Stimulated activated naive CD8-positive, alpha-beta T cell treated with anti-CD3 and anti-CD28 coated beads, Interleukin-15, Interleukin-2, amounts not matched to agents 100 ng/mL and 50 ng/mL, for 24 hours (primary cell): ENCODE measurements at regions not wholly inside any gene's neighbourhood (a gene's known extent, or its start where the extent isn't known, plus 50 kb on each side); places are given as distances from the start of the nearest gene placed in this dataset.
"Not testable (repeated sequence)": the region's sequence is repeated elsewhere in the genome, so short reads cannot be mapped to it uniquely, and the experiment has no call there.

Source experiments
- H3K27ac Mint-ChIP-seq: one replicate; pipeline ENCODE4 v1.8.0; 2021; ENCODE audit warnings: mild to moderate bottlenecking, mixed read lengths
- H3K27me3 Mint-ChIP-seq: one replicate; pipeline ENCODE4 v1.8.0; 2021; ENCODE audit warnings: mixed read lengths
- H3K36me3 Mint-ChIP-seq: one replicate; pipeline ENCODE4 v1.8.0; 2021; ENCODE audit warnings: low read depth, mixed read lengths
- H3K4me1 Mint-ChIP-seq: one replicate; pipeline ENCODE4 v1.8.0; 2021; ENCODE audit warnings: low read depth, mixed read lengths
- H3K4me3 Mint-ChIP-seq: one replicate; pipeline ENCODE4 v1.8.0; 2021; ENCODE audit warnings: mild to moderate bottlenecking, mixed read lengths
- H3K9me3 Mint-ChIP-seq: one replicate; pipeline ENCODE4 v1.8.0; 2021; ENCODE audit warnings: mixed read lengths

- Mint-ChIP-seq H3K27me3 (no peaks in the 10 kb centered on the region), H3K4me1 (peaks cover 28% of the 10 kb centered on the region), H3K36me3 (peaks cover 17% of the 10 kb centered on the region), H3K27ac (no peak overlapping the region), H3K4me3 (no peak overlapping the region), H3K9me3 (peaks cover 7% of the 10 kb centered on the region)
Measured at GRCh38 chr21:29431178-29431577, 132.5 kb downstream of the BACH1 start.

GRCh38 chr21:29431680-29432079 is 133.0 kb downstream of the BACH1 start:
- Mint-ChIP-seq H3K27ac (no peak overlapping the region), H3K4me3 (no peak overlapping the region)

GRCh38 chr21:29433366-29434059 is 134.8 kb downstream of the BACH1 start:
- Mint-ChIP-seq H3K4me3 (no peak overlapping the region), H3K4me1 (peaks cover 40% of the 10 kb centered on the region)

More at GRCh38 chr21:29431680-29432079, 133.0 kb downstream of the BACH1 start:
- H3K9me3 Mint-ChIP-seq = peaks cover 7% of the 10 kb centered on the region
- H3K36me3 Mint-ChIP-seq = peaks cover 16% of the 10 kb centered on the region
- H3K27me3 Mint-ChIP-seq = no peaks in the 10 kb centered on the region
- H3K4me1 Mint-ChIP-seq = peaks cover 33% of the 10 kb centered on the region

GRCh38 chr21:29434081-29434480 is 135.4 kb downstream of the BACH1 start:
- H3K27ac Mint-ChIP-seq = peak overlapping the region; percentile 34
- peaks cover 7% of the 10 kb centered on the region for H3K9me3 Mint-ChIP-seq
- H3K27me3 Mint-ChIP-seq = no peaks in the 10 kb centered on the region
- H3K36me3 Mint-ChIP-seq = peaks cover 19% of the 10 kb centered on the region
- H3K4me3 Mint-ChIP-seq = peak overlapping the region; percentile 68
- peaks cover 40% of the 10 kb centered on the region for H3K4me1 Mint-ChIP-seq

More at GRCh38 chr21:29433366-29434059, 134.8 kb downstream of the BACH1 start:
- Mint-ChIP-seq H3K36me3 (peaks cover 19% of the 10 kb centered on the region), H3K27ac (no peak overlapping the region), H3K27me3 (no peaks in the 10 kb centered on the region), H3K9me3 (peaks cover 7% of the 10 kb centered on the region)

- H3K4me3 Mint-ChIP-seq = peak overlapping the region; percentile 68
- H3K27ac Mint-ChIP-seq = peak overlapping the region; percentile 34
- not testable (repeated sequence) for H3K27me3 Mint-ChIP-seq, H3K9me3 Mint-ChIP-seq
- H3K4me1 Mint-ChIP-seq = peaks cover 40% of the 10 kb centered on the region
- peaks cover 19% of the 10 kb centered on the region for H3K36me3 Mint-ChIP-seq
Measured at GRCh38 chr21:29434982-29435381, 136.3 kb downstream of the BACH1 start.

GRCh38 chr21:29436143-29436542 is 137.4 kb downstream of the BACH1 start:
- Mint-ChIP-seq H3K4me1 (peaks cover 44% of the 10 kb centered on the region), H3K4me3 (peak overlapping the region; percentile 71), H3K27me3 (no peaks in the 10 kb centered on the region), H3K27ac (peak overlapping the region; percentile 85), H3K9me3 (peaks cover 7% of the 10 kb centered on the region), H3K36me3 (peaks cover 19% of the 10 kb centered on the region)

- Mint-ChIP-seq H3K27me3 (no peaks in the 10 kb centered on the region), H3K4me1 (peaks cover 48% of the 10 kb centered on the region), H3K36me3 (peaks cover 19% of the 10 kb centered on the region), H3K4me3 (peak overlapping the region; percentile 71), H3K9me3 (peaks cover 7% of the 10 kb centered on the region), H3K27ac (peak overlapping the region; percentile 85)
Measured at GRCh38 chr21:29436650-29437049, 137.9 kb downstream of the BACH1 start.

GRCh38 chr21:29441651-29442050 is 142.9 kb downstream of the BACH1 start:
- Mint-ChIP-seq H3K4me1 (peaks cover 37% of the 10 kb centered on the region), H3K27me3 (no peaks in the 10 kb centered on the region), H3K36me3 (peaks cover 7% of the 10 kb centered on the region), H3K4me3 (no peak overlapping the region), H3K9me3 (no peaks in the 10 kb centered on the region), H3K27ac (peak overlapping the region; percentile 81)

GRCh38 chr21:29443411-29444010 is 144.8 kb downstream of the BACH1 start:
- Mint-ChIP-seq H3K4me3 (no peak overlapping the region), H3K36me3 (peaks cover 6% of the 10 kb centered on the region), H3K4me1 (peaks cover 29% of the 10 kb centered on the region), H3K9me3 (no peaks in the 10 kb centered on the region), H3K27ac (peak overlapping the region; percentile 56), H3K27me3 (no peaks in the 10 kb centered on the region)

GRCh38 chr21:29448766-29449165 is 150.0 kb downstream of the BACH1 start:
- Mint-ChIP-seq H3K4me3 (peak overlapping the region; percentile 50), H3K9me3 (peaks cover 12% of the 10 kb centered on the region), H3K4me1 (peaks cover 23% of the 10 kb centered on the region), H3K27me3 (no peaks in the 10 kb centered on the region), H3K27ac (peak overlapping the region; percentile 88), H3K36me3 (peaks cover 29% of the 10 kb centered on the region)

GRCh38 chr21:29449306-29449950 is 150.7 kb downstream of the BACH1 start:
- Mint-ChIP-seq H3K4me3 (peak overlapping the region; percentile 50), H3K9me3 (peaks cover 12% of the 10 kb centered on the region), H3K4me1 (peaks cover 18% of the 10 kb centered on the region), H3K36me3 (peaks cover 34% of the 10 kb centered on the region), H3K27me3 (no peaks in the 10 kb centered on the region), H3K27ac (peak overlapping the region; percentile 88)

GRCh38 chr21:29450058-29450457 is 151.3 kb downstream of the BACH1 start:
- Mint-ChIP-seq H3K27me3 (no peaks in the 10 kb centered on the region), H3K36me3 (peaks cover 39% of the 10 kb centered on the region), H3K9me3 (peaks cover 12% of the 10 kb centered on the region), H3K4me3 (peak overlapping the region; percentile 50), H3K4me1 (peaks cover 18% of the 10 kb centered on the region), H3K27ac (peak overlapping the region; percentile 88)

GRCh38 chr21:29453511-29453910 is 154.8 kb downstream of the BACH1 start:
- Mint-ChIP-seq H3K27me3 (no peaks in the 10 kb centered on the region), H3K4me1 (peaks cover 18% of the 10 kb centered on the region), H3K4me3 (no peak overlapping the region), H3K36me3 (peaks cover 49% of the 10 kb centered on the region), H3K27ac (no peak overlapping the region), H3K9me3 (peaks cover 12% of the 10 kb centered on the region)

- no peaks in the 10 kb centered on the region for H3K27me3 Mint-ChIP-seq
- H3K4me3 Mint-ChIP-seq = no peak overlapping the region
- peaks cover 14% of the 10 kb centered on the region for H3K4me1 Mint-ChIP-seq
- peaks cover 7% of the 10 kb centered on the region for H3K9me3 Mint-ChIP-seq
- H3K36me3 Mint-ChIP-seq = peaks cover 44% of the 10 kb centered on the region
- H3K27ac Mint-ChIP-seq = no peak overlapping the region
Measured at GRCh38 chr21:29454179-29454578, 155.5 kb downstream of the BACH1 start.

- no peaks in the 10 kb centered on the region for H3K9me3 Mint-ChIP-seq
- H3K4me3 Mint-ChIP-seq = no peak overlapping the region
- no peak overlapping the region for H3K27ac Mint-ChIP-seq
- H3K36me3 Mint-ChIP-seq = peaks cover 46% of the 10 kb centered on the region
- no peaks in the 10 kb centered on the region for H3K4me1 Mint-ChIP-seq
- H3K27me3 Mint-ChIP-seq = no peaks in the 10 kb centered on the region
Measured at GRCh38 chr21:29462479-29462878, 163.8 kb downstream of the BACH1 start.
